ENCODE measurements at regions not wholly inside any gene's neighbourhood (a gene's known extent, or its start where the extent isn't known, plus 50 kb on each side); places are given as distances from the start of the nearest gene placed in this dataset.

DNA sequence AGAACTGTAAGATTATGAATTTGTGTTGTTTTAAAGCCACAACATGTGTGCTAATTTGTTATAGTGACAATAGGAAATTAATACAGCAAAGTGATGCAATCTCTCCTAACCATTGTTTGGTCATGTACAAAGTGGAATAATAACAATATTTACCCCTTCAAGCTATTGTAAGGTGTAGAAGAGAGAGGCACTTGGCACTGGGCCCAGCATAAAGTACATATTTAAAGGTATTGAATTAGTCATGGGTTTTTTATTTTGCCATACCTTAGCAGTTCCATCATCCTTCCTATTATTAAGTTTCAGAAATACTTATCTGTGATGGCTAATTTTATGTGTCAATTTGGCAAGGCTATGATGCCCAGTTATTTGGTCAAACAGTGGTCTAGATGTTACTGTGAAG lies 322.4 kb upstream of the TSHZ2 start:
- CTCF ChIA-PET: no interaction called here
- H3K4me1 Mint-ChIP-seq: no peaks in the 10 kb centered on the region
- H3K36me3 Mint-ChIP-seq: no peaks in the 10 kb centered on the region
- POLR2A ChIA-PET: no interaction called here
- no peaks in the 10 kb centered on the region for H3K9me3 Mint-ChIP-seq
- no peak for DNase-seq (ENCODE audit: low spot score)
- no peak overlapping the region for H3K27ac Mint-ChIP-seq
- TF ChIP-seq ELF4 (CRISPR knock-in tag; IDR thresholded peaks at IDR 0.05; ENCODE audit: low read depth) (no peak), IRF2 (CRISPR knock-in tag; IDR thresholded peaks at IDR 0.05; ENCODE audit: borderline replicate concordance, low read depth) (no peak), JAZF1 (CRISPR knock-in tag; IDR thresholded peaks at IDR 0.05) (no peak), NFE2L1 (CRISPR knock-in tag; IDR thresholded peaks at IDR 0.05) (no peak), GTF2I (CRISPR knock-in tag; conservative IDR thresholded peaks at IDR 0.05) (no peak), ZNF671 (CRISPR knock-in tag; IDR thresholded peaks at IDR 0.05) (no peak)
- TF ChIP-seq, protein P1, sequence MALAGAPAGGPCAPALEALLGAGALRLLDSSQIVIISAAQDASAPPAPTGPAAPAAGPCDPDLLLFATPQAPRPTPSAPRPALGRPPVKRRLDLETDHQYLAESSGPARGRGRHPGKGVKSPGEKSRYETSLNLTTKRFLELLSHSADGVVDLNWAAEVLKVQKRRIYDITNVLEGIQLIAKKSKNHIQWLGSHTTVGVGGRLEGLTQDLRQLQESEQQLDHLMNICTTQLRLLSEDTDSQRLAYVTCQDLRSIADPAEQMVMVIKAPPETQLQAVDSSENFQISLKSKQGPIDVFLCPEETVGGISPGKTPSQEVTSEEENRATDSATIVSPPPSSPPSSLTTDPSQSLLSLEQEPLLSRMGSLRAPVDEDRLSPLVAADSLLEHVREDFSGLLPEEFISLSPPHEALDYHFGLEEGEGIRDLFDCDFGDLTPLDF (CRISPR knock-in tag; IDR thresholded peaks at IDR 0.05): no peak
- H3K4me3 Mint-ChIP-seq: no peak overlapping the region
- no peaks in the 10 kb centered on the region; the same call in 1 of the 2 replicates for H3K27me3 Mint-ChIP-seq (ENCODE audit: low read depth)
- ATAC-seq: no peak

DNA sequence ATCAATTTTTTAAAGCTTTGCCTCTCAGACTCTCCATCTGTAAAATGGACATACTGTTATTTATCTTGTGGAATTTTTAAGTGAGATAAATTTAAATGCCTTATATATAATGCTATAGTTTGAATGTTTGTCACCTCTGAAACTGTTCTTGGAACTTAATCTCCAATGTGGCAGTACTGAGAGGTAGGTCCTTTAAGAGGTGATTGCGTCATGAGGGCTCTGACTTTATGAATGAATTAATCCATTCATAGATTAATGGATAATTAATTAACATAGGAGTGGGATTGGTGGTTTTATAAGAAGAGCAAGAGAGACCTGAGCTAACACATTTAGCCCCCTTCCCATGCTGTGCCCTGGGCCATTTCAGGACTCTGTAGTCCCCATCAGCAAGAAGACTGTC lies 326.3 kb upstream of the TSHZ2 start:
- peaks cover 10% of the 10 kb centered on the region for H3K9me3 Mint-ChIP-seq
- ChIA-PET CTCF (interaction anchor here (0.6 kb wide), 1 partner anchor 197 kb away, joined by 3 read pairs; no protein-coding TSS in a partner anchor), POLR2A (no interaction called here)
- TF ChIP-seq ESRRA (CRISPR knock-in tag; IDR thresholded peaks at IDR 0.05; ENCODE audit: borderline replicate concordance) (no peak), MXD4 (CRISPR knock-in tag; IDR thresholded peaks at IDR 0.05; ENCODE audit: borderline replicate concordance) (no peak)
- DNase-seq (ENCODE audit: low spot score) (no peak), ATAC-seq (no peak)
- no peaks in the 10 kb centered on the region for H3K36me3 Mint-ChIP-seq
- no peak overlapping the region for H3K27ac Mint-ChIP-seq
- no peaks in the 10 kb centered on the region; the same call in 1 of the 2 replicates for H3K27me3 Mint-ChIP-seq (ENCODE audit: low read depth)
- H3K4me1 Mint-ChIP-seq: peaks cover 6% of the 10 kb centered on the region
- H3K4me3 Mint-ChIP-seq: no peak overlapping the region

DNA sequence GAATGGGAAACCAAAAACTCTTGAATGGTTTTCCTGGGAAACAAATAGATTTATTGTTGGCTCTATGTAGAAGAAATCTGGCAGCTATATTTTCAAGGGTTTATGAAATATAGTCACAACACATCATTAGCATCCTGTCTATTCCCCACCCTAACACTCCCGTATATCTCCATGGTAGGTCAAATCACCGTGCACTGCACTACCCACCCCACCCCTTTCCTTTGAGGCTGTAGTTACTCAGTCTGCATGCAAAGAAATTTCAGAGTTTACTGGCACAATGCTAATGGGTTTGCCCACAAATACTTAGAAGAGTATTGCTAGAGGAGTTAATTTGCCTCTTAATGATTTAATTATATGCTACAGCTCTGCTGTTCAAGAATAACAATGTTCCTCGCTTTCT lies 329.1 kb upstream of the TSHZ2 start:
- ATAC-seq: no peak
- Mint-ChIP-seq H3K36me3 (no peaks in the 10 kb centered on the region), H3K4me3 (no peak overlapping the region), H3K27me3 (ENCODE audit: low read depth) (no peaks in the 10 kb centered on the region; the same call in 1 of the 2 replicates), H3K27ac (no peak overlapping the region), H3K4me1 (peaks cover 6% of the 10 kb centered on the region), H3K9me3 (peaks cover 21% of the 10 kb centered on the region)
- no peak for DNase-seq (ENCODE audit: low spot score)
- ChIA-PET POLR2A (no interaction called here), CTCF (no interaction called here)
- TF ChIP-seq ZNF138 (CRISPR knock-in tag; conservative IDR thresholded peaks at IDR 0.05) (no peak), SOX15 (CRISPR knock-in tag; IDR thresholded peaks at IDR 0.05) (no peak), ZNF232 (CRISPR knock-in tag; IDR thresholded peaks at IDR 0.05) (no peak), CREB1 (CRISPR knock-in tag; IDR thresholded peaks at IDR 0.05) (no peak), GTF2I (CRISPR knock-in tag; conservative IDR thresholded peaks at IDR 0.05) (no peak), NFE2L1 (CRISPR knock-in tag; IDR thresholded peaks at IDR 0.05) (no peak), FOXK1 (CRISPR knock-in tag; IDR thresholded peaks at IDR 0.05) (no peak), NFATC4 (CRISPR knock-in tag; IDR thresholded peaks at IDR 0.05) (no peak), ZNF671 (CRISPR knock-in tag; IDR thresholded peaks at IDR 0.05) (no peak), OVOL2 (CRISPR knock-in tag; IDR thresholded peaks at IDR 0.05; ENCODE audit: borderline replicate concordance) (no peak)
- TF ChIP-seq, protein P2, sequence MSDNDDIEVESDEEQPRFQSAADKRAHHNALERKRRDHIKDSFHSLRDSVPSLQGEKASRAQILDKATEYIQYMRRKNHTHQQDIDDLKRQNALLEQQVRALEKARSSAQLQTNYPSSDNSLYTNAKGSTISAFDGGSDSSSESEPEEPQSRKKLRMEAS (CRISPR knock-in tag; IDR thresholded peaks at IDR 0.05): no peak
- TF ChIP-seq, protein P3, sequence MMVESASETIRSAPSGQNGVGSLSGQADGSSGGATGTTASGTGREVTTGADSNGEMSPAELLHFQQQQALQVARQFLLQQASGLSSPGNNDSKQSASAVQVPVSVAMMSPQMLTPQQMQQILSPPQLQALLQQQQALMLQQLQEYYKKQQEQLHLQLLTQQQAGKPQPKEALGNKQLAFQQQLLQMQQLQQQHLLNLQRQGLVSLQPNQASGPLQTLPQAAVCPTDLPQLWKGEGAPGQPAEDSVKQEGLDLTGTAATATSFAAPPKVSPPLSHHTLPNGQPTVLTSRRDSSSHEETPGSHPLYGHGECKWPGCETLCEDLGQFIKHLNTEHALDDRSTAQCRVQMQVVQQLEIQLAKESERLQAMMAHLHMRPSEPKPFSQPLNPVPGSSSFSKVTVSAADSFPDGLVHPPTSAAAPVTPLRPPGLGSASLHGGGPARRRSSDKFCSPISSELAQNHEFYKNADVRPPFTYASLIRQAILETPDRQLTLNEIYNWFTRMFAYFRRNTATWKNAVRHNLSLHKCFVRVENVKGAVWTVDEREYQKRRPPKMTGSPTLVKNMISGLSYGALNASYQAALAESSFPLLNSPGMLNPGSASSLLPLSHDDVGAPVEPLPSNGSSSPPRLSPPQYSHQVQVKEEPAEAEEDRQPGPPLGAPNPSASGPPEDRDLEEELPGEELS (CRISPR knock-in tag; IDR thresholded peaks at IDR 0.05): no peak
- TF ChIP-seq, protein P4, sequence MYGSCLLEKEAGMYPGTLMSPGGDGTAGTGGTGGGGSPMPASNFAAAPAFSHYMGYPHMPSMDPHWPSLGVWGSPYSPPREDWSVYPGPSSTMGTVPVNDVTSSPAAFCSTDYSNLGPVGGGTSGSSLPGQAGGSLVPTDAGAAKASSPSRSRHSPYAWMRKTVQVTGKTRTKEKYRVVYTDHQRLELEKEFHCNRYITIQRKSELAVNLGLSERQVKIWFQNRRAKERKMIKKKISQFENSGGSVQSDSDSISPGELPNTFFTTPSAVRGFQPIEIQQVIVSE (CRISPR knock-in tag; IDR thresholded peaks at IDR 0.05; ENCODE audit: borderline replicate concordance): no peak
- TF ChIP-seq, protein P5, sequence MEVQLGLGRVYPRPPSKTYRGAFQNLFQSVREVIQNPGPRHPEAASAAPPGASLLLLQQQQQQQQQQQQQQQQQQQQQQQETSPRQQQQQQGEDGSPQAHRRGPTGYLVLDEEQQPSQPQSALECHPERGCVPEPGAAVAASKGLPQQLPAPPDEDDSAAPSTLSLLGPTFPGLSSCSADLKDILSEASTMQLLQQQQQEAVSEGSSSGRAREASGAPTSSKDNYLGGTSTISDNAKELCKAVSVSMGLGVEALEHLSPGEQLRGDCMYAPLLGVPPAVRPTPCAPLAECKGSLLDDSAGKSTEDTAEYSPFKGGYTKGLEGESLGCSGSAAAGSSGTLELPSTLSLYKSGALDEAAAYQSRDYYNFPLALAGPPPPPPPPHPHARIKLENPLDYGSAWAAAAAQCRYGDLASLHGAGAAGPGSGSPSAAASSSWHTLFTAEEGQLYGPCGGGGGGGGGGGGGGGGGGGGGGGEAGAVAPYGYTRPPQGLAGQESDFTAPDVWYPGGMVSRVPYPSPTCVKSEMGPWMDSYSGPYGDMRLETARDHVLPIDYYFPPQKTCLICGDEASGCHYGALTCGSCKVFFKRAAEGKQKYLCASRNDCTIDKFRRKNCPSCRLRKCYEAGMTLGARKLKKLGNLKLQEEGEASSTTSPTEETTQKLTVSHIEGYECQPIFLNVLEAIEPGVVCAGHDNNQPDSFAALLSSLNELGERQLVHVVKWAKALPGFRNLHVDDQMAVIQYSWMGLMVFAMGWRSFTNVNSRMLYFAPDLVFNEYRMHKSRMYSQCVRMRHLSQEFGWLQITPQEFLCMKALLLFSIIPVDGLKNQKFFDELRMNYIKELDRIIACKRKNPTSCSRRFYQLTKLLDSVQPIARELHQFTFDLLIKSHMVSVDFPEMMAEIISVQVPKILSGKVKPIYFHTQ (CRISPR knock-in tag; IDR thresholded peaks at IDR 0.05): no peak
- TF ChIP-seq, protein P6, sequence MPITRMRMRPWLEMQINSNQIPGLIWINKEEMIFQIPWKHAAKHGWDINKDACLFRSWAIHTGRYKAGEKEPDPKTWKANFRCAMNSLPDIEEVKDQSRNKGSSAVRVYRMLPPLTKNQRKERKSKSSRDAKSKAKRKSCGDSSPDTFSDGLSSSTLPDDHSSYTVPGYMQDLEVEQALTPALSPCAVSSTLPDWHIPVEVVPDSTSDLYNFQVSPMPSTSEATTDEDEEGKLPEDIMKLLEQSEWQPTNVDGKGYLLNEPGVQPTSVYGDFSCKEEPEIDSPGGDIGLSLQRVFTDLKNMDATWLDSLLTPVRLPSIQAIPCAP (CRISPR knock-in tag; IDR thresholded peaks at IDR 0.05): no peak

Data from WTC11 (cell line).